GM12873 (cell line): ENCODE measurements at regions not wholly inside any gene's neighbourhood (a gene's known extent, or its start where the extent isn't known, plus 50 kb on each side); places are given as distances from the start of the nearest gene placed in this dataset.

Experiments used
- TF ChIP-seq, protein P1 (sequence below): IDR thresholded peaks from 2 replicates; pipeline ENCODE4 v1.5.1; 2012; ENCODE audit warnings: low read depth, mild to moderate bottlenecking, moderate library complexity, low read length, control low read depth; ENCODE audit not compliant: insufficient read depth; ENCODE audit errors: missing control alignments

DNA sequence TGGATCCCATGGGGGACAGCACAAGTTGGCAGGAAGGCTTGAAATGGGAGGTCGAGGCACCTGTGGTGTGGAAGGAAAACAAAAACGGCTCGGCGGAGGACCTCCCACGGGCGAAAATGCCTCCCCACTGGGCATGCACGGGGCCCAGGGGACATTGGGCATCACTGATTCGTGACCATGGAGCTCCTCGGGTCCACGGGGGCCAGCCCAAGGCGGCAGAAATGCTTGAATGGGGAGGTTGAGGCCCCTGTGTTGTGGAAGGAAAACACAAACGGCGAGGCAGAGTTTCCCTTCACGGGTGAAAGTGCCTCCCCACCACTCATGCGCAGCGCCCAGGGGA lies 376.0 kb downstream of the ALG10 start:
- TF ChIP-seq, protein P1, sequence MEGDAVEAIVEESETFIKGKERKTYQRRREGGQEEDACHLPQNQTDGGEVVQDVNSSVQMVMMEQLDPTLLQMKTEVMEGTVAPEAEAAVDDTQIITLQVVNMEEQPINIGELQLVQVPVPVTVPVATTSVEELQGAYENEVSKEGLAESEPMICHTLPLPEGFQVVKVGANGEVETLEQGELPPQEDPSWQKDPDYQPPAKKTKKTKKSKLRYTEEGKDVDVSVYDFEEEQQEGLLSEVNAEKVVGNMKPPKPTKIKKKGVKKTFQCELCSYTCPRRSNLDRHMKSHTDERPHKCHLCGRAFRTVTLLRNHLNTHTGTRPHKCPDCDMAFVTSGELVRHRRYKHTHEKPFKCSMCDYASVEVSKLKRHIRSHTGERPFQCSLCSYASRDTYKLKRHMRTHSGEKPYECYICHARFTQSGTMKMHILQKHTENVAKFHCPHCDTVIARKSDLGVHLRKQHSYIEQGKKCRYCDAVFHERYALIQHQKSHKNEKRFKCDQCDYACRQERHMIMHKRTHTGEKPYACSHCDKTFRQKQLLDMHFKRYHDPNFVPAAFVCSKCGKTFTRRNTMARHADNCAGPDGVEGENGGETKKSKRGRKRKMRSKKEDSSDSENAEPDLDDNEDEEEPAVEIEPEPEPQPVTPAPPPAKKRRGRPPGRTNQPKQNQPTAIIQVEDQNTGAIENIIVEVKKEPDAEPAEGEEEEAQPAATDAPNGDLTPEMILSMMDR, result no peak

DNA sequence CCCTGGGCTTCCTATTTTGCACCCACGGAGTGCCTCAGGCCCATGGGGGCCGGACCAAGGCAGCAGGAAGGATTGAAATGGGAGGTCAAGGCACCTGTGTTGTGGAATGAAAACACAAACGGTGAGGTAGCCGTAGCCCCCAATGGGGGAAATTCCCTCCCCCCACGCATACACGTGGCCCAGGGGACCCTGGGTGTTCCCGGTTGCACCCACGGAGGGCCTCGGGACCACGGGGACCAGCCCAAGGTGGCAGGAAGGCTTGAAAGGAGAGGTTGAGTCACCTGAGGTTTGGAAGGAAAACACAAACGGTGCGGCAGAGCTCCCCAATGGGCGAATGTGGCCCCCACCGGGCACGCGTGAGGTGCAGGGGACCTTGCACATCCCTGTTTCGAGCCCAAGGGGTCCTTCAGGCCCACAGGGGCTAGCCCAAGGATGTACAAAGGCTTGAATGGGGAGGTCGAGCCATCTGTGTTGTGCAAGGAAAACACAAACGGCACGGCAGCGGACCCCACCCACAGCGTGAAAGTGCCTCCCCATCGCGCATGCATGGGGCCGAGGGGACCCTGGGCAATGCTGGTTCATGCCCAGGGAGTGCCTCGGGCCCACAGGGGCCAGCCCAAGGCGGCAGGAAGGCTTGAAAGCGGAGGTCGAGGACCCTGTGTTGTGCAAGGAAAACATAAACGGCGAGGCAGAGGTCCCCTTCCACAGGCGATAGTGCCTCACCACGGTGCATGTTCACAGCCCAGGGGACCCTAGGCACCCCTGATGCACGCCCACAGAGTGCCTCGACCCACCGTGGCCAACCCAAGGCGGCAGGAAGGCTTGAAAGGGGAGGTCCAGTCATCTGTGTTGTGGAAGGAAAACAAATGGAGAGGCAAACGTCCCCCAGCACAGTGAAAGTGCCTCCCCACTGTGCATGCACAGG lies 376.7 kb downstream of the ALG10 start:
- TF ChIP-seq, protein P1, result no peak

DNA sequence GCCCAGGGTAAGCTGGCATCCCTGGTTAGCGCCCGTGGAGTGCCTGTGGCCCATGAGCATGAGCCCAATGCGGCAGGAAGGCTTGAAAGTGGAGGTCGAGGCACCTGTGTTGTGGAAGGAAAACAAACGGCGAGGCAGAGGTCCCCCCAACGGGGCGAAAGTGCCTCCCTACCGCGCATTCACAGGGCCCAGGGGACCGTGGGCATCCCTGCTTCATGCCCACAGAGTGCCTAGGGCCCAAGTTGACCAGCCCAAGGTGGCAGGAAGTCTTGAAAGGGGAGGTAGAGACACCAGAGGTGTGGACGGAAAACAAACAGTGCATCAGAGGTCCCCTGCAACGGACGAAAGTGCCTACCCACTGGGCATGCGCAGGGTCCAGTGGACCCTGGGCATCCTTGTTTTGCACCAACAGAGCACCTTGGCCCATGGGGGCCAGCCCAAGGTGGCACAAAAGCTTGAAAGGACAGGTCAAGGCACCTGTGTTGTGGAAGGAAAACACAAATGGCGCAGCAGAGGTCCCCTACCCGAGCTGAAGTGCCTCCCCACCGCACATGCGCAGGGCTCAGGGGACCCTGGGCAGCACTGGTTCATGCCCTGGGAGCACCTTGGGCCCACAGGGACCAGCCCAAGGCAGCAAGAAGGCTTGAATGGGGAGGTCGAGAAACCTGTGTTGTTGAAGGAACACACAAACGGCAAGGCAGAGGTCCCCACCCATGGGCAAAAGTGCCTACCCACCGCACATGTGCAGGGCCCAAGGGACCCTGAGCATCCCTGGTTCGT lies 377.5 kb downstream of the ALG10 start:
- TF ChIP-seq, protein P1, result no peak

DNA sequence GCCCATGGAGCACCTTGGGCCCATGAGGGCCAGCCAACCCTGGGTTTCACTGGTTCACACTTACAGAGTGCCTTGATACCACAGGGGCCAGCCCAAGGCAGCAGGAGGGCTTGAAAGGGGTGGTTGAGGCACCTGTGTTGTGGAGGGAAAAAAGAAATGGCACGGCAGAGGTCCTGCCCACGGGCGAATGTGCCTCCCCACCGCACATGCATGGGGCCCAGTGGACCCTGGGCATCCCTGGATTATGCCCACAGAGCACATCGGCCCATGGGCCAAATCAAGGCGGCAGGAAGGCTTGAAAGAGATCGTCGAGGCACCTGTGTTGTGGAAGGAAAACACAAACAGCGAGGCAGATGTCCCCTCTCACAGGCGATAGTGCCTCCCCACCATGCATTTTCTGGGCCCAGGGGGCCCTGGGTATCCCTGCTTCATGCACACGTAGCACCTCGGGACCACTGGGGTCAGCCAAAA lies 378.1 kb downstream of the ALG10 start:
- TF ChIP-seq, protein P1, result no peak

DNA sequence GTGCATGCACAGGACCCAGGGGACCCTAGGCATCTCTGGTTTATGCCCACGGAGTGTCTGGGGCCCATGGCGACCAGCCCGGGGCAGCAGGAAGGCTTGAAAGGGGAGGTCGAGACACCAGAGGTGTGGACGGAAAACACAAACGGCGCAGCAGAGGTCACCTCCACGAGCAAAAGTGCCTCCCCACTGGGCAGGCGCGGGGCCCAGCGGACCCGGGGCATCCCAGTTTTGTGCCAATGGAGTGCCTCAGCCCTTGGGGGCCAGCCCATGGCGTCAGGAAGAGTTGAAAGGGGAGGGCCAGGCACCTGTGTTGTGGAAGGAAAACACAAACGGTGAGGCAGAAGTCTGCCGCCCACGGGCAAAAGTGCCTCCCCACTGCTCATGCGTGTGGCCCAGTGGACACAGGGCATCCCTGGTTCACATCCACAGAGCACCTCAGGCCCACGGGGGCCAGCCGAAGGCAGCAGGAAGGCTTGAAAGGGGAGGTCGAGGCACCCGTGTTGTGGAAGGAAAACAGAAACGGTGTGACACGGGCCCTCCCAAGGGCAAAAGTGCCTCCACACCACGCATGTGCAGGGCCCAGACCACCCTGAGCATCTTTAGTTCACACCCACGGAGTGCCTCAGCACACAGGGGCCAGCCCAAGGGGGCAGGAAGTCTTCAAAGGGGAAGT lies 378.8 kb downstream of the ALG10 start:
- TF ChIP-seq, protein P1, result no peak

DNA sequence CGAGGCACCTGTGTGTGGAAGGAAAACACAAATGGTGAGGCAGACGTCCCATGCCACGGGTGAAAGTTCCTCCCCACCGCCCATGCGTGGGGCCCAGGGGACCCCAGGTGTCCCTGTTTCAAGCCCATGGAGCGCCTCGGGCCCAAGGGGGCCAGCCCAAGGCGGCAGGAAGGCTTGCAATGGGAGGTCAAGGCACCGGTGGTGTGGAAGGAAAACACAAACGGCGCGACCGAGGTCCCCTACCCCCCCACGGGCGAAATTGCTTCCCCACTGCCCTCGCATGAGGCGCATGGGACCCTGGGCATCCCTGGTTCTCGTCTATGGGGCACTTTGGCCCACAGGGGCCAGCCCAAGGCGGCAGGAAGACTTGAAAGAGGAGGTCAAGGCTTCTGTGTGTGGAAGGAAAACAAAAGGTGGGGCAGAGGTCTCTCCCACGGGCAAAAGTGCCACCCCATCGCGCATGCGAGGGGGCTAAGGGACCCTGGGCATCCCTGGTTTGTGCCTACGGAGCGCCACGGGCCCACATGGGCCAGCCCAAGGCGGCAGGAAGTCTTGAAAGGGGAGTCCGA lies 379.4 kb downstream of the ALG10 start:
- TF ChIP-seq, protein P1, result no peak
